Lower leg skin (tissue), 4 donors: ENCODE measurements at regions not wholly inside any gene's neighbourhood (a gene's known extent, or its start where the extent isn't known, plus 50 kb on each side); places are given as distances from the start of the nearest gene placed in this dataset.

ENCODE experiments used
- DNase-seq, 2 donors: peaks; one replicate each; pipeline ENCODE4 v3.0.0-alpha.2; 2019; ENCODE audit warnings: low spot score in 2 of 2
- H3K4me3 ChIP-seq: fragments of 200-600 bp; sonication (generic); 2 replicates; pipeline ENCODE4 v1.5.1; 2017; ENCODE audit warnings: mild to moderate bottlenecking, low read depth; ENCODE audit not compliant: poor library complexity, severe bottlenecking
- POLR2A ChIP-seq, 2 donors: fragments of 450-650 bp; IDR thresholded peaks; one replicate each; pipeline ENCODE4 v1.6.1; 2016 to 2017; ENCODE audit warnings: antibody characterized with exemption in 2 of 2, mild to moderate bottlenecking in 1 of 2, moderate library complexity in 1 of 2
- WGBS, 2 donors: methylation state at CpG; one replicate each; pipeline ENCODE4 v1.1.5; 2018; 5-methylcytosine and 5-hydroxymethylcytosine counted together
- intact Hi-C: fragments of 100-400 bp; cut with DNase I; formaldehyde crosslinking; loops from one replicate; pipeline ENCODE4 v1.15.0; 2023; ENCODE audit warnings: low total_unique reads
- TF ChIP-seq, protein P1 (sequence below), 3 donors: fragments of 450-650 bp; IDR thresholded peaks; one replicate each; pipeline ENCODE4 v1.5.1; 2016; ENCODE audit warnings: antibody characterized with exemption in 3 of 3, mild to moderate bottlenecking in 3 of 3, moderate library complexity in 2 of 3

DNA sequence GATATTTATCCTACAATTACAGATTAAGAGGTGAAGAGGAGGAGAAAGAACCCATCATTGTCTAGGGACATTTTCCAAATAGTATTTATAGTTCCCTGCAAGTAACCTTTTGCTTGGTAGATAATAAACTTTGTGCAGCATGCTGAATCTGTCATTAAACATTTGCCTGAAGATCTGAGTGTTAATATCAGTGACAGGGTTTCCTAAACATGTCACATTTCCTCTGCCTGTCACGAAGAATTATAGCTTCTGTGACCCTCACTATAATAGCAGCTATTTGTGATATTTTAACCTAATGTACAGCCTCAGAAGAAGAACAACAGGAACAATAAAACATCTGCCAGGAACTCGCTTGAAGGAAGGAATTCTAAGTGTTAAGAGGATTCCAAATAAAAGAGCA, 350.3 kb downstream of the GXYLT1 start:
- no peak overlapping the region for H3K4me3 ChIP-seq
- intact Hi-C loops, result no loop called here
- TF ChIP-seq POLR2A (IDR thresholded peaks at IDR 0.05), result no peak
- TF ChIP-seq, protein P1, sequence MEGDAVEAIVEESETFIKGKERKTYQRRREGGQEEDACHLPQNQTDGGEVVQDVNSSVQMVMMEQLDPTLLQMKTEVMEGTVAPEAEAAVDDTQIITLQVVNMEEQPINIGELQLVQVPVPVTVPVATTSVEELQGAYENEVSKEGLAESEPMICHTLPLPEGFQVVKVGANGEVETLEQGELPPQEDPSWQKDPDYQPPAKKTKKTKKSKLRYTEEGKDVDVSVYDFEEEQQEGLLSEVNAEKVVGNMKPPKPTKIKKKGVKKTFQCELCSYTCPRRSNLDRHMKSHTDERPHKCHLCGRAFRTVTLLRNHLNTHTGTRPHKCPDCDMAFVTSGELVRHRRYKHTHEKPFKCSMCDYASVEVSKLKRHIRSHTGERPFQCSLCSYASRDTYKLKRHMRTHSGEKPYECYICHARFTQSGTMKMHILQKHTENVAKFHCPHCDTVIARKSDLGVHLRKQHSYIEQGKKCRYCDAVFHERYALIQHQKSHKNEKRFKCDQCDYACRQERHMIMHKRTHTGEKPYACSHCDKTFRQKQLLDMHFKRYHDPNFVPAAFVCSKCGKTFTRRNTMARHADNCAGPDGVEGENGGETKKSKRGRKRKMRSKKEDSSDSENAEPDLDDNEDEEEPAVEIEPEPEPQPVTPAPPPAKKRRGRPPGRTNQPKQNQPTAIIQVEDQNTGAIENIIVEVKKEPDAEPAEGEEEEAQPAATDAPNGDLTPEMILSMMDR (IDR thresholded peaks at IDR 0.05), result no peak
- DNase-seq, result no peak
- 55 to 58% methylated on average over 2 of the region's 2 CpGs for WGBS, 2 donors

DNA sequence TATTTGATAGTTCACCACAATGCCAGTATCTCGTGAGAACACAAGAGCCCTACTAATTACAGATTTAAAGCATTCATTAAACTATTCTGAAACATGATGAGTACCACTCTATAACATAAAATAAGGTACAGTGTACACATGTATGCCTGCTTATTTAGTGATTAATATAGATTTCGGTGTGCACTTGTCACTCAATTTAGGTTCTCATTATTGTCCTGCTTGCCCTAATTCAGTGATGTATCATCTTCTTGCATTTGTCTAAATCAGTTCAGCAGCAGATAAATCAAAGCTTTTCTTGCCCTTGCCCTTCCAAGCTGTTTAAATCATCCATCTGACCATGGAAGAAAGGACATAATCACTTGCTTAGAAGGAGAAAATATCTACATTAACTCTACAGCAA, 359.7 kb downstream of the GXYLT1 start:
- intact Hi-C loops, result no loop called here
- H3K4me3 ChIP-seq, result no peak overlapping the region
- no peak for DNase-seq
- 83 to 87% methylated on average over 2 of the region's 2 CpGs for WGBS, 2 donors
- TF ChIP-seq, protein P1 (IDR thresholded peaks at IDR 0.05), result no peak
- no peak for TF ChIP-seq POLR2A (IDR thresholded peaks at IDR 0.05)

DNA sequence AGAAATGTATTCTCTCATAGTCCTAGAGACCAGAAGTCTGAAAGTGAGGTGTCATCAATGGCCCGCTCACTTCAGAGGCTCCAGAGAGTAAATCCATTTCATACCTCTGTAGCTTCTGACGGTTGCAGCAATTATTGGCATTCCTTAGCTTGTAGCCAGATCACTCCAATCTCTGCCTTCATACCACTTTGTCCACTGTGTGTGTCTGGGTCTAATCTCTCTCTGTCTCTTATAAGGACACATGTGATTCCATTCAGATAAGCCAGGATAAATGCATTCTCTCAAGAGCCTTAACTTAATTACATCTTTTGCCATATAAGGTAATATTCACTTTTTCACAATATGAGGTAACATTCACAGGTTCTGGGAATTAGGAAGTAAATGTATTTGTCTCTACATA, 365.7 kb downstream of the GXYLT1 start:
- intact Hi-C loops, result no loop called here
- TF ChIP-seq POLR2A (IDR thresholded peaks at IDR 0.05), result no peak
- TF ChIP-seq, protein P1 (IDR thresholded peaks at IDR 0.05), result no peak
- WGBS, 2 donors, result 53 to 71% methylated on average over 2 of the region's 2 CpGs
- no peak overlapping the region for H3K4me3 ChIP-seq
- DNase-seq, result no peak

DNA sequence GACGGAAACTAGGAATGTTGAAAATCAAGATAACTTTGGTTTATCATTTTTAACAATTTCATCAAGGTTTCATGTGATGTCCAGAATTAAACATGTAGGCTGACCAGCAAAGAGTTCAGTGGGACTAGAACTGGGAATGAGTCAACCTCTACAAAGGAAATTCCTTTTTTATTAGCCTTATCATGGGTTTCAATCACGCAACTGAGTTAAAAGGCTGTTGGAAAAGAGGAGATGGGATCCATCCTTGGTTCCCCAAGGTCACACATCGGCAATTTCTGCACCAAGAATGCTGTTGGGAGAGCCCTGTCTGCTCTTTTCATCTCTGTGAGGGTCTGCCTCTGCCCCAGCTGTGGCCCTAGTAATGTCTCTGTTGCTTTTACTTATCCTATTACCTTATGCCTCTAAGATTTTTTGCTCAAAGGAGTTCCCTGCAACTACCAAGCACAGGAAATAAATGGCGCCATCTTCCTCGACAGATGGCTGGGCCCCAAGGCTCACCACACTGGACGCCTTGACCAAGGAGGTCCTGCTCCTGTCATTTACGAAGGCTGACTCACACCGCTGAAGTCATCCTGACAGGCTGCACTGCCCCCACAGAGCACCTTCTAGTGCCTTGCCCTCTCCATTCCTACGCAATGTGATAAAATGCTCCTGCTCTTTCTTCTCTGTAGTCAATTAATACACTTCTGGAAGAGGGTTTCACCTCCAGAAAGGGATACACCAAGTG, 367.4 kb downstream of the GXYLT1 start:
- DNase-seq, result no peak

DNA sequence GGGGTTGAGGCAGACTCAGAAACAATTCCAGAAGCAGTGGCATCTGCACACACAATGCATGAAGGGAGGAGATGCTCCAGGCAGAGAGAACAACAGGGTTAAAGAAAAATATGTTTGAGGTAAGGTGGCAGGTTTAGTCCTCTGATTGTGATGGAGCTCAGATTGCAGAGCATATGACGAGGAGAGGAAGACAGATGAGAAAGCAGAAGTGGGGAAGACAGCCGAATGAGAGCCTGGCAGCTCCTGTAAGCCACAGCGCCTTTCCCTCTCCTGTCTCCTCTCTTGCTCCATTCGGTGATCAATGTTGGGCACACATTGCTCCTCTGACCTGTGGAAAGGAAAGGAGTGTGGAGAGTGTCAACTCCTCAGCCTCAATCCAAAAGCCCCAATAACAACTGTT, 372.2 kb downstream of the GXYLT1 start:
- H3K4me3 ChIP-seq, result no peak overlapping the region
- no peak for DNase-seq
- intact Hi-C loops, result no loop called here
- WGBS, 2 donors, result 80 to 89% methylated on average over 4 of the region's 4 CpGs
- TF ChIP-seq, protein P1 (IDR thresholded peaks at IDR 0.05), result no peak
- no peak for TF ChIP-seq POLR2A (IDR thresholded peaks at IDR 0.05)

More for the DNA sequence above, 367.4 kb downstream of the GXYLT1 start:
- intact Hi-C loops, result no loop called here
- TF ChIP-seq POLR2A (IDR thresholded peaks at IDR 0.05), result no peak
- TF ChIP-seq, protein P1 (IDR thresholded peaks at IDR 0.05), result no peak
- 72 to 83% methylated on average over 9 of the region's 9 CpGs for WGBS, 2 donors
- no peak overlapping the region for H3K4me3 ChIP-seq

DNA sequence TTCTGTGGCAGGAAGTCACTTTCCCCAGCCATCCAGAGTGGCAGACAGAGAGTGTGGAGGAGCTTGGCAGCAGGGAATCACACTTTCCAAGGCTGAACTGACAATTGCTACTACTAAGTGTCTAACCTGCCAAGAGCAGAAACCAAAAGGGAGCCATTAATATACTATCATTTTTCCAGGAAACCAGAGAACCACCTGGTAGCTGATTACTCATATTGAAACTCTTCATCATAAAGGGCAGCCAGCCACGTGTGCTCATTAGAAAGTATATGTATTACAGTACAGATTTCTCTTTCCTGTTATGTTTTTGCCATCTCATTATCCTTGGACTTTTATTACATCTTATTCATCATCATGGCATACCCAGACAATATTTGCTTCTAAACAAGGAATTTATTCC, 374.9 kb downstream of the GXYLT1 start:
- no peak for DNase-seq
- WGBS, 2 donors, result 63 to 64% methylated on average over 1 of the region's 1 CpG
- TF ChIP-seq, protein P1 (IDR thresholded peaks at IDR 0.05), result no peak
- no peak for TF ChIP-seq POLR2A (IDR thresholded peaks at IDR 0.05)
- intact Hi-C loops, result no loop called here
- no peak overlapping the region for H3K4me3 ChIP-seq
